Colonic mucosa (tissue), 4 donors: ENCODE measurements at regions not wholly inside any gene's neighbourhood (a gene's known extent, or its start where the extent isn't known, plus 50 kb on each side); places are given as distances from the start of the nearest gene placed in this dataset.

Experiments
- DNase-seq: peaks from one replicate; pipeline ENCODE4 v3.0.0-alpha.2; 2020
- H3K27ac ChIP-seq: fragments of 200-600 bp; one replicate; pipeline ENCODE4 v1.8.0; 2021
- H3K27me3 ChIP-seq: fragments of 200-600 bp; one replicate; pipeline ENCODE4 v1.8.0; 2021
- H3K36me3 ChIP-seq: fragments of 200-600 bp; one replicate; pipeline ENCODE4 v1.8.0; 2021
- H3K4me1 ChIP-seq: fragments of 200-600 bp; one replicate; pipeline ENCODE4 v1.8.0; 2021; ENCODE audit warnings: mild to moderate bottlenecking
- H3K4me3 ChIP-seq: fragments of 200-600 bp; one replicate; pipeline ENCODE4 v1.8.0; 2021
- H3K9ac ChIP-seq, 2 donors: one replicate each; pipeline ENCODE4 v1.7.0; 2013; ENCODE audit warnings: control low read depth in 2 of 2, low read depth in 2 of 2, low read length in 2 of 2
- H3K9me3 ChIP-seq: fragments of 200-600 bp; one replicate; pipeline ENCODE4 v1.8.0; 2021
- intact Hi-C: fragments of 100-400 bp; cut with DNase I; formaldehyde crosslinking; loops from one replicate; pipeline ENCODE4 v1.14.1; 2022
- TF ChIP-seq, protein P1 (sequence below): fragments of 200-600 bp; IDR thresholded peaks from one replicate; pipeline ENCODE4 v1.8.0; 2022; ENCODE audit warnings: antibody characterized with exemption, mild to moderate bottlenecking
- donor health status: healthy.
- donor health status: DM: no; HTN: no; CAD: no.
- donor health status: DM: no; HTN: no; CAD: no.

DNA sequence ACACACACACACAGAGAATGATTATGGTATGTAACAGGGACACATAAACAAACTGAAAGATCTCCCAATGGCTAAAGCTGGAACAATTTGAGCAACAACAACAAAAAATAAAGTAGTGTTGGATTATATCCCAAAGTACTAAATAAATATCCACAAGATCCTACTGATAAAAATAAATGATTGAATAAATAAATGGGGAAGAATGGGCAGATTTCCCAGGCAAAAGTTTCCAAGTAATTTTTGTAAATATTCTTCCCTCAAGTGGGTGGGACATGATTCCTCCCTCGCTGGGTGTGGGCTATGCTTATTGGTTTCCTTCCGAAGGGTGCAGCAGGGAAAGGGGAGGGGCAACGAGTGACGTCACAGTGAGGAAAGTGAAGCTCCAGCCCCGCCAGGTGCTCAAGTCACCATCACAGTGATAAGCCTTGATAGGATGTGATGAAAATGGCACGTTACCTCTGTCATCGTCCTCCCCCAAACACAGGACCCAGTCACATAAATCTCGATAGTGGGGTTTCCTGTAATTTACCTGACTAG is 295.3 kb downstream of the DRD1 start:
- Histone ChIP-seq H3K36me3 (no peaks in the 10 kb centered on the region), H3K4me3 (no peak overlapping the region), H3K4me1 (no peaks in the 10 kb centered on the region), H3K9me3 (no peaks in the 10 kb centered on the region), H3K9ac (no peak overlapping the region), H3K27ac (no peak overlapping the region), H3K27me3 (no peaks in the 10 kb centered on the region)
- TF ChIP-seq, protein P1, sequence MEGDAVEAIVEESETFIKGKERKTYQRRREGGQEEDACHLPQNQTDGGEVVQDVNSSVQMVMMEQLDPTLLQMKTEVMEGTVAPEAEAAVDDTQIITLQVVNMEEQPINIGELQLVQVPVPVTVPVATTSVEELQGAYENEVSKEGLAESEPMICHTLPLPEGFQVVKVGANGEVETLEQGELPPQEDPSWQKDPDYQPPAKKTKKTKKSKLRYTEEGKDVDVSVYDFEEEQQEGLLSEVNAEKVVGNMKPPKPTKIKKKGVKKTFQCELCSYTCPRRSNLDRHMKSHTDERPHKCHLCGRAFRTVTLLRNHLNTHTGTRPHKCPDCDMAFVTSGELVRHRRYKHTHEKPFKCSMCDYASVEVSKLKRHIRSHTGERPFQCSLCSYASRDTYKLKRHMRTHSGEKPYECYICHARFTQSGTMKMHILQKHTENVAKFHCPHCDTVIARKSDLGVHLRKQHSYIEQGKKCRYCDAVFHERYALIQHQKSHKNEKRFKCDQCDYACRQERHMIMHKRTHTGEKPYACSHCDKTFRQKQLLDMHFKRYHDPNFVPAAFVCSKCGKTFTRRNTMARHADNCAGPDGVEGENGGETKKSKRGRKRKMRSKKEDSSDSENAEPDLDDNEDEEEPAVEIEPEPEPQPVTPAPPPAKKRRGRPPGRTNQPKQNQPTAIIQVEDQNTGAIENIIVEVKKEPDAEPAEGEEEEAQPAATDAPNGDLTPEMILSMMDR: no peak
- no peak for DNase-seq
- intact Hi-C loops: no loop called here

DNA sequence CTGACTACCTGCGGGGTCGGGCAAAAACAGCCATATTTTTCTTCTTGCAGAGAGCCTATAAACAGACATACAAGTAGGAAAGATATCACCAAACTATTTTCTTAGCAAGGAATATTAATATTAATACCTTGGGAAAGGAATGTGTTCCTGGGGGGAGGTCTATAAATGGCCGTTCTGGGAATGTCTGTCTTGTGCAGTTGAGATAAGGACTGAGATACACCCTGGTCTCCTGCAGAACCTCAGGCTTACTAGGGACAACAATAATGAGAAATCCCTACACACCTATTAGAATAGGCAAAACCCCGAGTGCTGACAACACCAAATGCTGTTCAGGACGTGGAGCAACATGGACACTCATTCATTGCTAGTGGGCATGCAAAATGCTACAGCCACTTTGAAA is 297.2 kb downstream of the DRD1 start:
- DNase-seq: no peak
- no peak overlapping the region for H3K9ac ChIP-seq
- no peak overlapping the region for H3K4me3 ChIP-seq
- H3K36me3 ChIP-seq: no peaks in the 10 kb centered on the region
- H3K27ac ChIP-seq: no peak overlapping the region
- no peaks in the 10 kb centered on the region for H3K27me3 ChIP-seq
- H3K4me1 ChIP-seq: no peaks in the 10 kb centered on the region
- H3K9me3 ChIP-seq: no peaks in the 10 kb centered on the region
- intact Hi-C loops: no loop called here
- TF ChIP-seq, protein P1: no peak

DNA sequence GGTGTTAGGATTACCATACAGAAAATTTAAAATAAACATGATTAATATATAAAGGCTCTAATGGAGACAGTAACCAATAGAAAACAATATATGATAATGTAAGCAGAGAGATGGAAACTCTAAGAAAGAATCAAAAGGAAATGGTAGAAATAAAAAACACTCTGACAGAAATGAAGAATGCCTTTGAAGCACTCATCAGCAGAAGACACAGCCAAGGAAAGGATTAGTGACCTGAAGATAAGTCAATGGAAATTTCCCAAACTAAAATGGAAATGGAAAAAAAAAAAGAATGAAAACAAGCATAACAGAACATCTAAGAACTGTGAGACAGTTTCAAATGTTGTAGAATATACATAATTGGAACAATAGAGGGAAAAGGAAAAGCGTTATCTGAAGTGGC is 302.6 kb downstream of the DRD1 start:
- TF ChIP-seq, protein P1: no peak
- H3K4me3 ChIP-seq: no peak overlapping the region
- H3K9me3 ChIP-seq: no peaks in the 10 kb centered on the region
- no peak overlapping the region for H3K27ac ChIP-seq
- DNase-seq: no peak
- H3K4me1 ChIP-seq: no peaks in the 10 kb centered on the region
- no peak overlapping the region for H3K9ac ChIP-seq
- intact Hi-C loops: no loop called here
- H3K27me3 ChIP-seq: no peaks in the 10 kb centered on the region
- no peaks in the 10 kb centered on the region for H3K36me3 ChIP-seq

DNA sequence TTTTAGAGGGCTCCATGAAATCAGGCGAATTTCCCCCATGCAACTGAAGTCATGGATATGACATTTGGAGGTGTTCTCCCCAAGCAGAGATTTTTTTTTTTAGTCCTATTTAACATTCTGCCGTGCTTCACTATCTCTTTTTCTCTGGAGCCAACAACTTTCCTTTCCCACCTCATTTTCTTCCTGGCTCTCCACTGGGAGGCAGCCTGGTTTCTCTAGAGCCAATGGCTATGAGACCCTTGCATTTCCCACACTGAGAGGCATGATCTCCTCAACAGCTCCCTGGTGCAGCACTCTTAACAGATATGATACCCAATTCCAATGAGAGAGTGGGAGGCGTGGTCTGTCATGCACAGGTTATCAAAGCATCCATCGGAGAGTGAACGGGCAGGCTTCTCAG is 310.8 kb downstream of the DRD1 start:
- Histone ChIP-seq H3K9me3 (no peaks in the 10 kb centered on the region), H3K27me3 (no peaks in the 10 kb centered on the region), H3K36me3 (no peaks in the 10 kb centered on the region), H3K4me3 (no peak overlapping the region), H3K9ac (no peak overlapping the region), H3K27ac (no peak overlapping the region), H3K4me1 (no peaks in the 10 kb centered on the region)
- TF ChIP-seq, protein P1: no peak
- intact Hi-C loops: no loop called here
- no peak for DNase-seq

DNA sequence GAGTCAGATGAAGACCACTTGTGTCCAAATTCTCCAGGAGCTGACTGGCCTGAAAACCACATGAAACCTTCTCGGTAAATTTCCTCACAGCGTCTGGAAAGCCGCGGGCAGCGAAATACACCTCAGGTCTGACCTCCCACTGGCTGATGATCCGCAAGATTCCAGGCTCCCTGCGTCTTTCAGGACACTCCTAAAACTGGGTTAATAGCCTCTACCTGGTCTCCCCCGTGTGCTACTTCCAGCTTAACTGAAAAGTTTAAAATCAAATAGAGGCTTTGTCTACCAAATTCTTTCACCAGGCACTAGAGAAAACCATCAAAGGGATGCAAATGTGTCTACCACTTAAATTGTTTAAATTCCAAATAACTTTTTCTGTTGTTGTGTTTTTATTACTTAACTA is 312.6 kb downstream of the DRD1 start:
- Histone ChIP-seq H3K9me3 (no peaks in the 10 kb centered on the region), H3K36me3 (no peaks in the 10 kb centered on the region), H3K4me3 (no peak overlapping the region), H3K9ac (no peak overlapping the region), H3K27me3 (no peaks in the 10 kb centered on the region), H3K27ac (no peak overlapping the region), H3K4me1 (no peaks in the 10 kb centered on the region)
- TF ChIP-seq, protein P1: no peak
- no peak for DNase-seq
- intact Hi-C loops: no loop called here

DNA sequence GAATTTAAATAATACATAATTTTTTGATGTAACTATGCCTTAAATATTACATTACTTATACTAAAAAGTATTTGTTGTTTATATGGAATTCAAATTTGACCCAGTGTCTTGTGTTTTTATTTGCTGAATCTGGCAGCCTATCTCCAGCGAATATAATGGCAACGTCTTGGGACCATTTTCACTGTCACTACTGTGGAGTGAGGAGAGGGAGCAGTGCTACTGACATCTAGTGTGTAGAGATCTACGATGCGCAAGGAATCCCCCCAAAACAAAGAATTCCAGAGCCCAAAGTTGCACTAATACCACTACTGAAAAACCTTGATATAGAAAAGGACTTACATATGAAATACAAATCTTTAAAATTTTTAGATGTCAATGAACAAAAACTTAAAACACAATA is 314.4 kb downstream of the DRD1 start:
- no peak overlapping the region for H3K4me3 ChIP-seq
- no peaks in the 10 kb centered on the region for H3K9me3 ChIP-seq
- no peaks in the 10 kb centered on the region for H3K4me1 ChIP-seq
- intact Hi-C loops: no loop called here
- DNase-seq: no peak
- H3K36me3 ChIP-seq: no peaks in the 10 kb centered on the region
- no peak overlapping the region for H3K9ac ChIP-seq
- TF ChIP-seq, protein P1: no peak
- H3K27me3 ChIP-seq: no peaks in the 10 kb centered on the region
- no peak overlapping the region for H3K27ac ChIP-seq
